ENCODE measurements at regions not wholly inside any gene's neighbourhood (a gene's known extent, or its start where the extent isn't known, plus 50 kb on each side); places are given as distances from the start of the nearest gene placed in this dataset.

GRCh38 chr2:234596696-234597575 is 100.1 kb upstream of the ARL4C start:
- TF ChIP-seq CTCF (conservative IDR thresholded peaks at IDR 0.05; ENCODE audit: low read length), result no peak
- no peak for TF ChIP-seq EZH2phosphoT487 (IDR thresholded peaks at IDR 0.05; ENCODE audit: borderline replicate concordance)

Measured in Loucy (cell line).